SU-DHL-6 (cell line): ENCODE measurements at regions not wholly inside any gene's neighbourhood (a gene's known extent, or its start where the extent isn't known, plus 50 kb on each side); places are given as distances from the start of the nearest gene placed in this dataset.

Experiments
- H2AFZ ChIP-seq: fragments of 200-600 bp; sonication (generic); 2 replicates; pipeline ENCODE4 v1.6.1; 2014; ENCODE audit warnings: low read depth, mild to moderate bottlenecking, moderate library complexity, mixed read lengths, antibody characterized with exemption, low read length; ENCODE audit not compliant: severe bottlenecking
- H3F3A ChIP-seq: fragments of 200-600 bp; shearing (Covaris generic); 2 replicates; pipeline ENCODE4 v1.6.0; 2016; ENCODE audit warnings: antibody characterized with exemption, mild to moderate bottlenecking; ENCODE audit not compliant: insufficient read depth
- H3K27ac ChIP-seq: fragments of 200-600 bp; sonication (generic); 2 replicates; pipeline ENCODE4 v1.5.1; 2016; ENCODE audit warnings: low read depth, mild to moderate bottlenecking, low read length, moderate library complexity, mixed read lengths
- H3K27me3 ChIP-seq: fragments of 200-600 bp; sonication (generic), shearing (Covaris generic); 2 replicates; pipeline ENCODE4 v1.6.0; 2014; ENCODE audit warnings: mild to moderate bottlenecking, low read length
- H3K36me3 ChIP-seq: fragments of 200-600 bp; sonication (generic); 2 replicates; pipeline ENCODE4 v1.6.1; 2014; ENCODE audit warnings: mild to moderate bottlenecking, low read length, mixed read lengths
- H3K4me2 ChIP-seq: fragments of 300-600, 200-600 bp; shearing (Covaris generic), sonication (generic); 2 replicates; pipeline ENCODE4 v1.6.0; 2014; ENCODE audit warnings: low read length, low read depth, mild to moderate bottlenecking; ENCODE audit not compliant: poor library complexity, severe bottlenecking
- H3K4me3 ChIP-seq: fragments of 200-600 bp; sonication (generic); 2 replicates; pipeline ENCODE4 v1.5.1; 2014; ENCODE audit warnings: antibody characterized with exemption, low read length, mild to moderate bottlenecking, mixed read lengths; ENCODE audit not compliant: insufficient read depth, poor library complexity, severe bottlenecking
- H3K79me2 ChIP-seq: fragments of 200-600 bp; sonication (generic); 2 replicates; pipeline ENCODE4 v1.6.1; 2014; ENCODE audit warnings: mild to moderate bottlenecking, low read length, moderate library complexity; ENCODE audit not compliant: insufficient read depth
- H3K9ac ChIP-seq: fragments of 200-600 bp; sonication (generic); 2 replicates; pipeline ENCODE4 v1.7.0; 2014; ENCODE audit warnings: mild to moderate bottlenecking, low read length
- H3K9me2 ChIP-seq: fragments of 200-600 bp; sonication (generic); replicated peaks from 2 replicates; pipeline ENCODE4 v1.6.1; 2014; ENCODE audit warnings: low read length; ENCODE audit not compliant: insufficient read depth
- H3K9me3 ChIP-seq: fragments of 200-600 bp; sonication (generic); 2 replicates; pipeline ENCODE4 v1.6.1; 2014; ENCODE audit warnings: low read length, mixed read lengths; ENCODE audit not compliant: insufficient read depth
- H4K20me1 ChIP-seq: fragments of 200-600 bp; sonication (generic); 2 replicates; pipeline ENCODE4 v1.6.1; 2014; ENCODE audit warnings: low read depth, mild to moderate bottlenecking, antibody characterized with exemption, low read length, moderate library complexity, mixed read lengths
- CTCF ChIP-seq: fragments of 200-600 bp; sonication (generic); IDR thresholded peaks from one replicate; pipeline ENCODE4 v1.5.1; 2017; ENCODE audit warnings: antibody characterized with exemption, mild to moderate bottlenecking, low read length, moderate library complexity; ENCODE audit not compliant: insufficient read depth, poor library complexity, severe bottlenecking
- EZH2phosphoT487 ChIP-seq: fragments of 200-600 bp; sonication (generic), shearing (Covaris generic); conservative IDR thresholded peaks from 2 replicates; pipeline ENCODE4 v1.6.1; 2018; ENCODE audit warnings: mild to moderate bottlenecking, antibody characterized with exemption, low read length, moderate library complexity, mixed read lengths

GRCh38 chr6:4301871-4302270, 166.5 kb upstream of the ECI2 start:
- Histone ChIP-seq H3K9me3 (no peaks in the 10 kb centered on the region), H3K4me2 (no peak overlapping the region), H3K27me3 (no peaks in the 10 kb centered on the region), H3F3A (no peaks in the 10 kb centered on the region), H3K4me3 (no peak overlapping the region), H3K9ac (no peak overlapping the region), H4K20me1 (no peaks in the 10 kb centered on the region), H3K36me3 (no peaks in the 10 kb centered on the region), H3K9me2 (no peaks in the 10 kb centered on the region), H2AFZ (no peak overlapping the region), H3K79me2 (no peaks in the 10 kb centered on the region), H3K27ac (no peak overlapping the region)
- TF ChIP-seq EZH2phosphoT487 (no peak), CTCF (no peak)

- H3K36me3 ChIP-seq, result no peaks in the 10 kb centered on the region
These were observed 165.5 kb upstream of the ECI2 start for GRCh38 chr6:4300917-4301316.

GRCh38 chr6:4299476-4299875, 164.1 kb upstream of the ECI2 start:
- Histone ChIP-seq H3K27me3 (no peaks in the 10 kb centered on the region), H3K4me2 (no peak overlapping the region), H3K9me3 (no peaks in the 10 kb centered on the region), H4K20me1 (no peaks in the 10 kb centered on the region), H2AFZ (no peak overlapping the region), H3F3A (no peaks in the 10 kb centered on the region), H3K27ac (no peak overlapping the region), H3K4me3 (no peak overlapping the region), H3K9ac (no peak overlapping the region), H3K79me2 (no peaks in the 10 kb centered on the region), H3K9me2 (no peaks in the 10 kb centered on the region), H3K36me3 (no peaks in the 10 kb centered on the region)
- no peak for TF ChIP-seq CTCF

More at GRCh38 chr6:4300917-4301316, 165.5 kb upstream of the ECI2 start:
- TF ChIP-seq CTCF (no peak), EZH2phosphoT487 (no peak)
- H3K9me3 ChIP-seq, result no peaks in the 10 kb centered on the region
- H3F3A ChIP-seq, result no peaks in the 10 kb centered on the region
- H3K9ac ChIP-seq, result no peak overlapping the region
- no peak overlapping the region for H3K4me3 ChIP-seq
- H3K9me2 ChIP-seq, result no peaks in the 10 kb centered on the region
- no peak overlapping the region for H3K27ac ChIP-seq
- no peaks in the 10 kb centered on the region for H3K79me2 ChIP-seq
- H3K27me3 ChIP-seq, result no peaks in the 10 kb centered on the region
- no peak overlapping the region for H2AFZ ChIP-seq
- H3K4me2 ChIP-seq, result no peak overlapping the region
- no peaks in the 10 kb centered on the region for H4K20me1 ChIP-seq

DNA sequence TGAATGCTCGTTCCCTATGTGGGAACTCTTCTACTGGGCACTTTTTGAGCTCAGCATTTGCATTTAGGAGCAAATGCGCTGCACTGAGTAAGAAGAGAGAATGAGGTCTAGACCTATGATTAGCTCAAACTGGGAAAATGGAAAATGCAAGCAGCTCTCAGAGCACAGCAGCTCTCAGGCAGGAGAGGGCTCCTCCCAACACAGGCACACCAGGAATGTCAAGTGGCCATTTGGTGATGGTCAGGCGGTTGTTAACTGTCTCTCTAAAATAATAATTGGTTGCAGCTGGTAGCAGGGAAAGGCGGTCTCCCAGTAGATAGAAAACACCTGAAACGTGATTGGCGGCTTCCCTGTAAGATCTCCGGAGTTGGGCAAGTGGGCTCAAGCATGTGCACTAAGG, 162.0 kb upstream of the ECI2 start:
- Histone ChIP-seq H3K36me3 (no peaks in the 10 kb centered on the region), H3K4me2 (no peak overlapping the region), H3K9ac (no peak overlapping the region), H3K9me3 (no peaks in the 10 kb centered on the region), H3F3A (no peaks in the 10 kb centered on the region), H3K27ac (no peak overlapping the region), H3K79me2 (no peaks in the 10 kb centered on the region), H2AFZ (no peak overlapping the region), H3K4me3 (no peak overlapping the region), H3K9me2 (no peaks in the 10 kb centered on the region), H3K27me3 (no peaks in the 10 kb centered on the region), H4K20me1 (no peaks in the 10 kb centered on the region)
- no peak for TF ChIP-seq CTCF
- TF ChIP-seq EZH2phosphoT487, result no peak
